ENCODE measurements at regions not wholly inside any gene's neighbourhood (a gene's known extent, or its start where the extent isn't known, plus 50 kb on each side); places are given as distances from the start of the nearest gene placed in this dataset.

GRCh38 chr5:164370841-164371240 is 865.4 kb downstream of the MAT2B start:
- no peak for TF ChIP-seq CTCF (IDR thresholded peaks at IDR 0.05; ENCODE audit: poor library complexity)
- no peak for TF ChIP-seq EZH2phosphoT487 (IDR thresholded peaks at IDR 0.05; ENCODE audit: low read depth, severe bottlenecking, unreplicated experiment)

All from hepatocyte (in vitro differentiated cells).